ENCODE measurements at regions not wholly inside any gene's neighbourhood (a gene's known extent, or its start where the extent isn't known, plus 50 kb on each side); places are given as distances from the start of the nearest gene placed in this dataset.

DNA sequence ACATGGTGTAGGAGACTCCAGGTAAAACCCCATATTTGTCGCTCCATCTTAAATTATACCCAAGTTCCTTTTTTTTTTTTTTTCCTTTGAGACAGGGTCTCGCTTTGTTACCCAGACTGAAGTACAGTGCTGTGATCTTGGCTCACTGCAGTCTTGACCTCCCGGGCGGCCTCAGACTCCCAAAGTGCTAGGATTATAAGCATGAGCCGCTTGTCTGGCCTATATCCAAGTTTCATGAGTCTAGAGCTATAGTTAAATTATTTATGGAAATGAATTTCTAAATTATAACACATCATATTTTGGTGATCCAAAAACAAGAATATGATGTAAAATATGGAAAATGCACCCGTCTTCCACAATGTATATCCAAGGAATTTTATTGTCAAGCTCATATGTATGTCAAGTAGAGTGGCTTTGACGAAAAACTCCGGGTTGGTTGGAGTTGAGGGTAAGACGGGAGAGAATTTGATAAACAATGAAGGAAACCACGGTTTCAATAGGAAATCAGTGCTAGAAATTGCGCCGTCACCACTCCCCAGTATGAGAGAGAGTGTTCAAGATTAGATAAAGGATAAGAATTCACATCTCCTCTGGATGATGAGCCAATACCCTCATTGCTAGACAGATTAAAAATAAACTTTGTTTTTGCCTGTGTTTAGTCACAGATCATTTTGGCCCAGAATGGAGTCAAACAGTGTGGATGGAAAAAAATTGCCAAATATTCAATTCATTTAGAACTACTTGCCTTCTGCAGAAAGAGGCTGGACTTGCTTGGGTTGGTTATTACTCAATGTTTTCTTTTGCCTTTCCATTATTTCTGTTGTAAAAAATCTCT lies 209.2 kb upstream of the NR2F2 start:
- DNase-seq = peak in 1 of 2 donors; percentile 24
- Histone ChIP-seq H3K9me3 (no peaks in the 10 kb centered on the region), H3K4me1 (peaks cover 0 to 18% (median 2%) of the 10 kb centered on the region in 4 donors), H3K4me3 (no peak overlapping the region), H3K27ac (peak overlapping the region; percentile 20 to 35), H3K36me3 (no peaks in the 10 kb centered on the region), H3K27me3 (no peaks in the 10 kb centered on the region)
- no peak for TF ChIP-seq CTCF (IDR thresholded peaks at IDR 0.05)
- intact Hi-C loops (cut with DNase I; ENCODE audit: low total_unique reads) = no loop called here

GRCh38 chr15:96122077-96123027 lies 208.1 kb upstream of the NR2F2 start:
- no peaks in the 10 kb centered on the region for H3K9me3 ChIP-seq
- peak overlapping the region in 1 of 2 donors; percentile 15 for H3K27ac ChIP-seq
- no peak overlapping the region for H3K4me3 ChIP-seq
- H3K27me3 ChIP-seq = no peaks in the 10 kb centered on the region
- intact Hi-C loops (cut with DNase I; ENCODE audit: low total_unique reads) = no loop called here
- H3K36me3 ChIP-seq = no peaks in the 10 kb centered on the region
- peaks cover 0 to 18% (median 2%) of the 10 kb centered on the region in 4 donors for H3K4me1 ChIP-seq
- DNase-seq = no peak
- no peak for TF ChIP-seq CTCF (IDR thresholded peaks at IDR 0.05)

GRCh38 chr15:96123028-96123400 lies 207.5 kb upstream of the NR2F2 start:
- Histone ChIP-seq H3K4me3 (no peak overlapping the region), H3K27me3 (no peaks in the 10 kb centered on the region), H3K27ac (no peak overlapping the region), H3K9me3 (no peaks in the 10 kb centered on the region), H3K4me1 (peaks cover 0 to 18% (median 2%) of the 10 kb centered on the region in 4 donors), H3K36me3 (no peaks in the 10 kb centered on the region)
- no peak for TF ChIP-seq CTCF (IDR thresholded peaks at IDR 0.05)
- DNase-seq = no peak
- intact Hi-C loops (cut with DNase I; ENCODE audit: low total_unique reads) = no loop called here

- Histone ChIP-seq H3K27me3 (no peaks in the 10 kb centered on the region), H3K9me3 (no peaks in the 10 kb centered on the region), H3K4me3 (no peak overlapping the region), H3K27ac (no peak overlapping the region), H3K36me3 (no peaks in the 10 kb centered on the region), H3K4me1 (peaks cover 0 to 18% (median 2%) of the 10 kb centered on the region in 4 donors)
- TF ChIP-seq CTCF (IDR thresholded peaks at IDR 0.05) = no peak
- intact Hi-C loops (cut with DNase I; ENCODE audit: low total_unique reads) = no loop called here
- no peak for DNase-seq
These were observed 206.8 kb upstream of the NR2F2 start for GRCh38 chr15:96123630-96124187.

DNA sequence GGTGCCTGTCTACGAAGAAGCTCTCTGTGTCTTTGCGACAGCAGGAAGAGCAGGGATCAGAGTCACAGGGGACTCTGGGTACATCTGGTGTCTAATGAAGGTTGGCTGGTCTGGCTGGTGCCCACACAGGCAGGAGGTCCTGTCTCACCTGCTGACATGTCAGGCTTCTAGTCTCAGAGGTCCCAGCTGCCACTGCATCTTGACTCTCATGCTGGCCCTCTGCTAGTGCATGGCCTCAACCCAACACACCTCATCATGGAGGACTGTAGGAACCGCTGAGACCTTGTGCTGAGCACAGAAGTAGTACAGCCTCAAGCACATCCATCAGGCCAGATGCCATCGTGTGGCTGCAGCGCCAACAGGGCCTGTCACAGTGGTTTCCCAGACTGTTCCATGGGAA lies 206.1 kb upstream of the NR2F2 start:
- intact Hi-C loops (cut with DNase I; ENCODE audit: low total_unique reads) = no loop called here
- no peaks in the 10 kb centered on the region for H3K36me3 ChIP-seq
- no peak for TF ChIP-seq CTCF (IDR thresholded peaks at IDR 0.05)
- no peak for DNase-seq
- no peak overlapping the region for H3K27ac ChIP-seq
- H3K4me1 ChIP-seq = peaks cover 0 to 18% (median 2%) of the 10 kb centered on the region in 4 donors
- no peak overlapping the region for H3K4me3 ChIP-seq
- no peaks in the 10 kb centered on the region for H3K9me3 ChIP-seq
- no peaks in the 10 kb centered on the region for H3K27me3 ChIP-seq
